Hepatocyte (in vitro differentiated cells): ENCODE measurements at regions not wholly inside any gene's neighbourhood (a gene's known extent, or its start where the extent isn't known, plus 50 kb on each side); places are given as distances from the start of the nearest gene placed in this dataset.

ENCODE experiments used
- CTCF ChIP-seq: fragments of 200-600 bp; sonication (generic); IDR thresholded peaks from 2 replicates; pipeline ENCODE4 v1.5.1; 2016; ENCODE audit warnings: antibody characterized with exemption, mild to moderate bottlenecking; ENCODE audit not compliant: poor library complexity
- EZH2 ChIP-seq: fragments of 200-600 bp; sonication (generic); IDR thresholded peaks from 2 replicates; pipeline ENCODE4 v1.6.1; 2016; ENCODE audit warnings: antibody characterized with exemption, mild to moderate bottlenecking, borderline replicate concordance
- EZH2phosphoT487 ChIP-seq: fragments of 200-600 bp; sonication (generic); IDR thresholded peaks from one replicate; pipeline ENCODE4 v1.6.1; 2018; ENCODE audit warnings: antibody characterized with exemption, mild to moderate bottlenecking, low read depth, moderate library complexity; ENCODE audit not compliant: unreplicated experiment, severe bottlenecking

GRCh38 chr3:64761729-64762128 is 73.9 kb upstream of the ADAMTS9 start:
- TF ChIP-seq EZH2phosphoT487 (no peak), CTCF (no peak), EZH2 (no peak)
